Breast epithelium (tissue), 3 donors: ENCODE measurements at regions not wholly inside any gene's neighbourhood (a gene's known extent, or its start where the extent isn't known, plus 50 kb on each side); places are given as distances from the start of the nearest gene placed in this dataset.

Experiments used
- POLR2A ChIP-seq: fragments of 450-650 bp; IDR thresholded peaks from one replicate; pipeline ENCODE4 v1.6.1; 2016; ENCODE audit warnings: antibody characterized with exemption, mild to moderate bottlenecking, moderate library complexity
- TF ChIP-seq, protein P1 (sequence below), 3 donors: fragments of 450-650 bp; IDR thresholded peaks; one replicate each; pipeline ENCODE4 v1.5.1; 2016 to 2017; ENCODE audit warnings: antibody characterized with exemption in 3 of 3, mild to moderate bottlenecking in 3 of 3, moderate library complexity in 3 of 3

DNA sequence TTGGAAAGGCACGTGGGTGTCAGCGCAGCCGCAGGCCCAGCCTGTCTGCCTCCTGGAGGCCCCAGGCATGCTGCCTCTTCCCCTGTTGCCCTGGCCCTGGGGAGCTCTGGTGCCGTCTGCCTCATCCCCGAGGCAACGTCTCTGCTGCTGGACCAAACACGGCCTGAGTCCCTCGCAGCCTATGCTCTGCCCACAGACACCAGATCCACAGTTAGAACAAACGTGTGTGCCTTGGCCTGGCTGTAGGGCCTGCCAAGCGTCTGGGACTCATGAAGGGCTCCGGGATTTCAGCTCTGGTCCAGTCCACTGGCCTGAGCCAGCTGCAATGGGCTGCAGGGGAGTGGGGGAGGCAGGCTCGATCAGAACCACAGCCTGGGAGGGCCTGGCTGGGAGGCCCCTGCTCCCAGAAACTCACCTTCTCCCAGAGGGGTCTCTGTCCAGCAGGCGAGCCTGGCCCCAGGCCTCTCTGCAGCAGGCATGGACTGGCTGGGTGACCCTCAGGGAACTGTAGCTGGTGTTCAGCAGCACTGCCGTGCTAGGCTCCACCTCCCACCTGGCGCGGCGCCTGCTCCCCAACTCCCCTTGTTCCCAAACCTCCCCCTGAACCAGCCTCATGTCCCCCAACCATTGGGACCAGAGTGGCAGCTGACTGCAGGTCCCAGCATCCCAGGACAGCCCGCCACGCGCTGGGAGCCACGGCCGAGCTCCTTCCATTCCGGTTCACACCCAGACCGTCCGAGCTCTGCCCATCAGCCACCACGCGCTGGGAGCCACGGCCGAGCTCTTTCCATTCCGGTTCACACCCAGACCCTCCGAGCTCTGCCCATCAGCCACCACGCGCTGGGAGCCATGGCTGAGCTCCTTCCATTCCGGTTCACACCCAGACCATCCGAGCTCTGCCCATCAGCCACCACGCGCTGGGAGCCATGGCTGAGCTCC lies 197.0 kb downstream of the DLL1 start:
- TF ChIP-seq, protein P1, sequence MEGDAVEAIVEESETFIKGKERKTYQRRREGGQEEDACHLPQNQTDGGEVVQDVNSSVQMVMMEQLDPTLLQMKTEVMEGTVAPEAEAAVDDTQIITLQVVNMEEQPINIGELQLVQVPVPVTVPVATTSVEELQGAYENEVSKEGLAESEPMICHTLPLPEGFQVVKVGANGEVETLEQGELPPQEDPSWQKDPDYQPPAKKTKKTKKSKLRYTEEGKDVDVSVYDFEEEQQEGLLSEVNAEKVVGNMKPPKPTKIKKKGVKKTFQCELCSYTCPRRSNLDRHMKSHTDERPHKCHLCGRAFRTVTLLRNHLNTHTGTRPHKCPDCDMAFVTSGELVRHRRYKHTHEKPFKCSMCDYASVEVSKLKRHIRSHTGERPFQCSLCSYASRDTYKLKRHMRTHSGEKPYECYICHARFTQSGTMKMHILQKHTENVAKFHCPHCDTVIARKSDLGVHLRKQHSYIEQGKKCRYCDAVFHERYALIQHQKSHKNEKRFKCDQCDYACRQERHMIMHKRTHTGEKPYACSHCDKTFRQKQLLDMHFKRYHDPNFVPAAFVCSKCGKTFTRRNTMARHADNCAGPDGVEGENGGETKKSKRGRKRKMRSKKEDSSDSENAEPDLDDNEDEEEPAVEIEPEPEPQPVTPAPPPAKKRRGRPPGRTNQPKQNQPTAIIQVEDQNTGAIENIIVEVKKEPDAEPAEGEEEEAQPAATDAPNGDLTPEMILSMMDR (IDR thresholded peaks at IDR 0.05) = no peak
- TF ChIP-seq POLR2A = no peak
